ENCODE measurements at regions not wholly inside any gene's neighbourhood (a gene's known extent, or its start where the extent isn't known, plus 50 kb on each side); places are given as distances from the start of the nearest gene placed in this dataset.
"Not testable (repeated sequence)": the region's sequence is repeated elsewhere in the genome, so short reads cannot be mapped to it uniquely, and the experiment has no call there.

DNA sequence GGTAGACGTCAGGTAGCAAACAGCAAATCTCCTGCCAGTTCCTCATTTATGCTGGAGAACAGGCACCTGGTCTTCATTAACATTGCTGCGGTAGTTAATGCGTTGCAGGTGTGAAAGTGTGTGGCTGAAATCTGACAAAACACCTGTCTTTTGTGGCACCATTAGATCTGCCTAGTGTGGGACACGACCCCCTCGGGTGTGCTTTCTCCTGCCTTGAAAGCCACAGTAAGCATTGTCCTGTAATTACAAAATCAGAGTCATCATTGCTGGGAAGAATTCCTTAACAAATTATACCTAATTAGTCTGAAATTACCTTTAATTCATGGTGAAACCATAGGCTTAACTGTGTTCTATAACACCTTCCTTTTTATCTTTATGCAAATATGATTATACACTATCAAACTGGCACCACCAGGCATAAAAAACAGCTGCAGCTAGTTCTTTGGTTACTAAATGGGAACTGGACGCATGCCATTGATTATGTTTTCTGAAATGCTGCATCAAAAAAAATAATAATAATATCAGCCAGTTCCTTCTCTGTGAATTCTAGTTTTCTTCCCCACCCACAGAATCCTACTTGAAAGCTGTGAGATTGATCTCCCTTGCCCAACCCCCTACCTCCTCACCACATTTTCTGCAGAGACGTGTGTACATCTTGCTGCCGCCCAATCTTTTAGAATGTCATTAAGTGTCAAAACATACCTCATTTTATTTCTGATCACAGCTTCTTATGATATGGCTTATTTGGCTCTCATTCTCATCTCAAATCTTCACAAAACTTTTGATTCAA is 374.0 kb downstream of the NFIB start:
- peak; percentile 50 for DNase-seq

GRCh38 chr9:13939134-13939533 is 374.8 kb downstream of the NFIB start:
- DNase-seq, result no peak

DNA sequence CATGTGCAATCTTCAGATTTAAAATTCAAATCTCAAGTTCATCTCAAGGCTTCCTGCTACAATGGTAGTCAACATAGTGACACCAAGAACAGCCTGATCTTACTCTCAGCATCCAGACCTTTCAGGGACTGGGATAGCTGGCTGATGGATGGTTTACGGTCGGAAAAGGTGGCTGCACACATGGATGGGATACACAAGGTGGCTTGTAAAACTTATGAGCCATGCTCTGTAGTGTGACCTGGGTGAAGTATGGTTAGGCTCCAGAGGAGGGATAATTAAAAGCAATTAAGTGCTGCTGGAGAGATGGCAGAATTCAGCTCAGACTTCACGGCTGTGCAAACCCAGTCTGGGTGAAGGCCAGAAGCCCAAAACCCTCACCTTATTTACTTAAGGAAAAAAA is 379.5 kb downstream of the NFIB start:
- no peak for DNase-seq

GRCh38 chr9:13933268-13933656 is 380.7 kb downstream of the NFIB start:
- no peak for DNase-seq

DNA sequence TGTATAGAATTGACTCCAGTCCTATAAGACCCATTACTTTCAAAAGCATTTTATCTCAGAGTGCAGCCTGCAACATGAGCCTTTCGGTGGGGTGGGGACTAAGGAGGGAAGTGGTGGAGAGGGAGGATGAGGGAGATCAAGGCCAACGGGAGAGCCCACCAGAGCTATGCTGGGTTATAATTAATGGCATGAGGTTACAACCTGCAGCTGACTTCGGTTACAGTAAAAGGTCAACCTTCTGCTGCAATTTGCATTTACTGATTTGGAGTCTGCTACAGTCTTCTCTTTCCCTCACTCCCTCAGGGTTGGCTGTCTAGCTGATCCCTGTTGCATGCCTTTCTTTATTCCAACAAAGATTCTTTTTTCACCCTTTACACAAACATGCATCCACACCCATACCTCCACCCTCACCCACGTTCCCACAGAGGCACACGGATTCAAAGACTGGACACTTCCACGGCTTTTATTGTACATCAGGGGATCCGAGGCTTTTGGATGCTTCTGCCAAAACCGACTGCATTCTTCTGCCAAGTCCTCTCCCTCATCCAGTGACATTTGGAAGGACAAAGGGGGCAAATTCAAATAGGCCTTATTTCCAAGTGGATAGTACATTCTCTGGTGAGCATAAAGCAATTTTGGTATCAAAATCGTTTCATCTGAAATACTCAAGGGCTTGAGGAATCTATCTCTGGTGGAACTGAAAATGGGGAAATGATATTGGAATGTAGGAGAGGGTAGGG is 381.2 kb downstream of the NFIB start:
- no peak for DNase-seq

DNA sequence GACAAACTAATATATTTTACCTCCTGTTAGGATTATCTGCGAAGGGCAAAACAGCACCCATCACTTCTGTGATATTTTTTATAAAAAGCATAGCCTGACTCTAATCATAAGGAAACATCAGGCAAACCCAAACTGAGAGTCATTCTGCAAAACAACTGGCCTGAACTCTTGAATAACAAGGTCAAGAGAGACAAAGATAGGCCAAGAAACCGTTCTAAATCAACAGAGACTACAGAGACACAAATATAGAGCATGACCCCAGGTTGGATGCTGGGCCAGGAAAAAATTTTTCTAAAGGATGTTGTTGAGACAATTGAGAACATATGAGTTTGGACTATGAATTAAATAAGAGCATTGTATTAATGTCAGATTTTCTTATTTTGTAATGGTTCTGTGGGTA is 384.9 kb downstream of the NFIB start:
- DNase-seq, result no peak

- DNase-seq, result no peak
These were observed 390.6 kb downstream of the NFIB start for GRCh38 chr9:13923381-13923780.

DNA sequence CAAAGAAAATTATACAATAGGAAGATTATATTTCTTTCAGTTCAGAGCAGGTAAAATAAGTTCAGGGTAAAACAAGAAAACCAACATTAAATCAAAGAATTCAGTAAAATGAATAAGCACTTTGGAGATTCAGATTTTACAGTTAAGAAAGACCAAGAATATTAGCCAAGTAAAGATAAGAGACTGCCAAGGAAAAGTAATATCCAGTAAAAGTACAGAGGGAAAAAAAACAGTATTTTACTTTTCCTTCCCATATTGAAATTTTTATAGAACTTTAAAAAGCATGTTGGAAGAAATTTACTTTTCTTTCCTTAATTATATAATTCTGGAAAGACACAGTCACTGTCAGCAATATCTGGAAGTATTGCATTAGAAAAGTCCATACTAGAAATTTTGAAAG is 393.4 kb downstream of the NFIB start:
- no peak for DNase-seq

- no peak for DNase-seq
These were observed 394.5 kb downstream of the NFIB start for GRCh38 chr9:13919401-13919800.

DNA sequence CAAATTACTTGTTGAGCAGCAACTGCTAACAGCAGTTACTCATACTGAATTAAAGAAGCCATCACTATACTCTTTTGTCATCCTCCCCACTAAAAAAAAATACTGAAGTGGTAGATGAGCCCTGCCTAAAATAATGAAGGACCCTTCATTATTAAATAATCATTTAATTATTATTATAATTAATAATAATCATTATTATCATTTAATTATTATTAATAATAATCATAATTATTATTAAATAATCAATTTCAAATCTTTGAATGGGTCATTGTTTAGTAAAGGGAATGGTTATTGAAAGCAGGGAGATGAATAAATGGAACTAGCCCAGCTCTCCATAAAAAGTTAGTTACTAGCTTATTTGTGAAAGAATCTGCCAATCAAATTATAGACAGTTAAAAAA is 396.4 kb downstream of the NFIB start:
- no peak for DNase-seq

DNA sequence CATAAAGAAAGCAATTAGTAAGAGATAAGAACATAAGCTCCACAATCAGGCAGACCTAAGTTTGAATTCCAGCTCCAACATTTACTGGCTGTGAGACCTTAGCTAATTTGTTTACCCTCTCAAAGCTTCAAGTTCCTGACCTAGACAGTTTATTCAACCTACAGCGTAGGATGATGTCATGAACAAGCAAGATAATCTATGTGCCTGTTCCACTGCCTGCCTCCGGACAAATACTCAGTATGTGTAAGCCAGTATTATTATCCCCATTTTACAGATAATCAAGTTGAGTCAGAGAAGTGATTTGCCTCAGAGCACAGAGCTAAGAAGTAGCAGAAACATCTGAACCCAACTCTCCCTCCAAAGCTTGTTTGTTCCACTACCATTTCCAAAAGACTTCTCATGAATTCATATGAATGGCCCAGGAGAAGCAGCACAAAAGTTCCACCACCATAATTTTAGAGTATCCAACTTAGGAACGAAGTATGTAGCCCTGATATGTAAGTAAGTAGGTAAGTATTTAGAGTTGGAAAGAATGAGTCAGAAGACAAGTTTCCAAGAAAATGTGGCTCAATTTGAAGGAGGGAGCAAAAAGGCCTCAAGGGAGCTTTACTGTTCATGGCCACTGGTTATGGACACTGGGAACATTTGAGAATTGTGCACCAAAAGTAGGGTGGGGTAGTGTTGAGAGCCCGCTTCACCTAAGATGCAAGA is 398.2 kb downstream of the NFIB start:
- DNase-seq, result peak; percentile 39

GRCh38 chr9:13915131-13915530 is 398.8 kb downstream of the NFIB start:
- no peak for DNase-seq

DNA sequence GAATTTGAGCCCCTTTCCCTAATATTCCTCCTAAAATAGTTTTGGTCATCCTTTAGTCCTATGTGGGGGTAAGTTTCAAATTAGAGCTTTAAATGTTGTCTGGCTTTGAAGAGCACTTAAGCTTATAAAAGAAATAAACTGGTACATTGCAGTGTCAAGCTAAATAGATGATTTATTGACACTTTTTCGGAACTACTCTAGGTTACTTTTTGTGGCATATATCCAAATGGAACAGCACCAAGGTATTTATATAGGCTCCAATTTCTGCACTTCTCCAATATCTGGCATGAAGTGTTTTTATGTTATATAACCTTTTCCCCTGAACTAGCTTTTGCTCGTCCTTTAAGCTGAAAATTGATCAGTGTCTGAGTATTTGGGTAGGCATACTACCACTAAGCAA is 402.5 kb downstream of the NFIB start:
- DNase-seq, result no peak

DNA sequence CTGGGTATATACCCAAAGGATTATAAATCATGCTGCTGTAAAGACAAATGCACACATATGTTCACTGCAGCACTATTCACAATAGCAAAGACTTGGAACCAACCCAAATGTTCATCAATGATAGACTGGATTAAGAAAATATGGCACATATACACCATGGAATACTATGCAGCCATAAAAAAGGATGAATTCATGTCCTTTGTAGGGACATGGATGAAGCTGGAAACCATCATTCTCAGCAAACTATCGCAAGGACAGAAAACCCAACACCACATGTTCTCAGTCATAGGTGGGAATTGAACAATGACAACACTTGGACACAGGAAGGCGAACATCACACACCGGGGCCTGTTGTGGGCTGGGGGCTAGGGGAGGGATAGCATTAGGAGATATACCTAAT is 406.1 kb downstream of the NFIB start:
- not testable (repeated sequence) for DNase-seq

GRCh38 chr9:13904746-13905145 is 409.2 kb downstream of the NFIB start:
- no peak for DNase-seq

DNA sequence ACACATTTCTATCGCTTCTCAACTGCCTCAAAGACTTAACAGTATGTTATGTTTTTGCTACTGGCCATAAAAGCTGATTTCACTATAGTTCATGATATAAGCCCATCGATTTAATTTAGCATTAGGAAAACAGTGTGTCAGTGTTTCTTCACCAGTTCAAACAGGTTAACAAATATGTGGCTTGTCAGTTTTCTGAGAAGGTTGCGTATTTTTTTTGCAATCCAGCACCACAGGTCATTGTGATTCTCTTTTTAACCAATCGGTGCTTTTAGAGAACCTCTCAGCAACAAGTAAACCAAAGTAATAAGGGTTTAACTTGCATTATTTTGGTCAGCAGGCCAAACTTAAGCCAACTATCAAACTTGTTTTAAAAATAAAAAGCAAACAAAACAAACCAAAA is 409.6 kb downstream of the NFIB start:
- no peak for DNase-seq

DNA sequence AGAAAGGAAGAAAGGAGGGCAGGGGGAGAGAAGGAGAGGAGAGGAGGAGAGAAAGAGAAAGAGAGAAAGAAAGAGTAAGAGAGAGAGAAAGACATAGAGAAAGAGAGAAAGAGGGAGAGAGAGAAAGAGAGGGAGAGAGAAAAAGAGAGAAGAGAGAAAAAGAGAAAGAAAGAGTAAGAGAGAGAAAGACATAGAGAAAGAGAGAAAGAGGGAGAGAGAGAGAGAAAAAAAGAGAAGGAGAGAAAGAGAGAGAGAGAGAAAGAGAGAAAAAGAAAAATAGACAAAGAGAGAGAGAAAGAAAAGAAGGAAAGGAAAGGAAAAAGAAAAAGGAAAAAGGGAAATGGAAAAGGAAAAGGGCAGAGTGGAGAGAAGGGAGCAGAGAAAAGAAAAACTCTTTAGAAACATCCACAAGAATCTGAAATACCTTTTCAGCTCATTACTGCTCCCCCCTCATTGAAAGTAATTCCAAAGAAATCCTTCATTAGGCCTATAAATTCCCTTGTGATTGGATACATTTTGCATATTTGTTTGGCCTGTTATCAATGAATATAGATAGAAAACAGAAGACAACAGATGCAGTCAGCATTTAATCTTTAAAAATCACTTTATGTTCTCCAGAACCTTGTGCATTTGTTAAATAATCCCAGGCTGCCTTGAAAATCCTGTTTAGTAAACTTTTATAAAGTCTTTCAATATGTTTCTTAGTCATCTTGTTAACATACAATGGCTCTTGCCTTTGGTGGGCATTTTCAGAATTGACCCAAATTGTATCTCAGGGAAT is 411.5 kb downstream of the NFIB start:
- no peak for DNase-seq

DNA sequence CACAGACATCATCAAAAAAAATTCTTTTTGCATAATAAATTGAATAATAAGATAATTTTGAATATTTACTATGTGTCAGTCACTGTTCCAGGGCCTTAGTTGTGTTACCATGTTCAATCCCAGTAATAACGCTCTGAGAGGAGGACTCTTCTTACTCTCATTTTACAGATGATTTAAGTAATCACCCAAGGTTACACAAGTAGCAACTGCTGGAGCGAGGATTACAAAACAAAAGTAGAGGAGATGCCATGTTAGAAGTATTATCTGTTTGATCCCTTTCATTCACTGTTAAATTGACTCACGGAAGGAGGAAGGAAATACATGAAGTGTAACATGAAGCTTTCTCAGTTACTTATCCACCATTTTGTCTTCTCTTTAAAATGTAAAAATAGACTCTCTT is 412.8 kb downstream of the NFIB start:
- DNase-seq, result no peak

GRCh38 chr9:13900449-13900848 is 413.5 kb downstream of the NFIB start:
- no peak for DNase-seq

- DNase-seq, result no peak
These were observed 414.0 kb downstream of the NFIB start for GRCh38 chr9:13899924-13900323.

GRCh38 chr9:13898957-13899356 is 415.0 kb downstream of the NFIB start:
- DNase-seq, result no peak

- DNase-seq, result no peak
These were observed 416.8 kb downstream of the NFIB start for GRCh38 chr9:13896922-13897835.
